ENCODE measurements at regions not wholly inside any gene's neighbourhood (a gene's known extent, or its start where the extent isn't known, plus 50 kb on each side); places are given as distances from the start of the nearest gene placed in this dataset.
A peak's percentile ranks its signal among the peaks of the same experiment; 100 is the strongest.

GRCh38 chr6:97468981-97469380, 186.0 kb upstream of the MMS22L start:
- DNase-seq (ENCODE audit: low spot score): peak; percentile 88
- peak overlapping the region; percentile 94 for H3K27ac ChIP-seq (ENCODE audit: low read depth, low read length, poor library complexity, severe bottlenecking)
- TF ChIP-seq CTCF (conservative IDR thresholded peaks at IDR 0.05; ENCODE audit: low read depth, low read length) (no peak), EZH2 (IDR thresholded peaks at IDR 0.05; ENCODE audit: borderline replicate concordance, low read depth, low read length, poor library complexity, severe bottlenecking) (no peak)
- intact Hi-C loops (cut with micrococcal nuclease; ENCODE audit: unreplicated experiment): loop anchor here (1.0 to 10.0 kb wide), 3 partner anchors 28 to 1366 kb away; partner anchors contain the start of gene POU3F2
- no peak overlapping the region for H3K4me3 ChIP-seq (ENCODE audit: low read depth, low read length, poor library complexity, severe bottlenecking)
- H3K4me1 ChIP-seq (ENCODE audit: insufficient read depth, low read length, poor library complexity, severe bottlenecking): peaks cover 81% of the 10 kb centered on the region
- no TSS peak for BruUV-seq (replicated peaks)
- H3K9me3 ChIP-seq (ENCODE audit: low read depth, low read length, poor library complexity, severe bottlenecking): no peaks in the 10 kb centered on the region
- no peaks in the 10 kb centered on the region for H3K36me3 ChIP-seq (ENCODE audit: insufficient read depth, low read length, poor library complexity, severe bottlenecking)
- H3K27me3 ChIP-seq (replicated peaks; ENCODE audit: insufficient read depth, low read depth, low read length, poor library complexity): no peaks in the 10 kb centered on the region
- POLR2A ChIA-PET (ENCODE audit: low non-redundant PET): no interaction called here
- CTCF ChIA-PET: interaction anchor here (0.7 to 1.2 kb wide), 3 partner anchors 123 to 1376 kb away, joined by 3 to 12 read pairs (median 5); no protein-coding TSS in a partner anchor

- Histone ChIP-seq H3K4me3 (ENCODE audit: low read depth, low read length, poor library complexity, severe bottlenecking) (no peak overlapping the region), H3K36me3 (ENCODE audit: insufficient read depth, low read length, poor library complexity, severe bottlenecking) (no peaks in the 10 kb centered on the region), H3K27ac (ENCODE audit: low read depth, low read length, poor library complexity, severe bottlenecking) (peak overlapping the region; percentile 94), H3K9me3 (ENCODE audit: low read depth, low read length, poor library complexity, severe bottlenecking) (no peaks in the 10 kb centered on the region), H3K4me1 (ENCODE audit: insufficient read depth, low read length, poor library complexity, severe bottlenecking) (peaks cover 77% of the 10 kb centered on the region), H3K27me3 (replicated peaks; ENCODE audit: insufficient read depth, low read depth, low read length, poor library complexity) (no peaks in the 10 kb centered on the region)
- intact Hi-C loops (cut with micrococcal nuclease; ENCODE audit: unreplicated experiment): loop anchor here (1.0 to 10.0 kb wide), 3 partner anchors 29 to 1365 kb away; partner anchors contain the start of gene POU3F2
- BruUV-seq (replicated peaks): no TSS peak
- CTCF ChIA-PET: interaction anchor here (0.7 to 0.9 kb wide), 2 partner anchors 254 to 1376 kb away, joined by 3 to 12 read pairs; no protein-coding TSS in a partner anchor
- TF ChIP-seq EZH2 (IDR thresholded peaks at IDR 0.05; ENCODE audit: borderline replicate concordance, low read depth, low read length, poor library complexity, severe bottlenecking) (no peak), CTCF (conservative IDR thresholded peaks at IDR 0.05; ENCODE audit: low read depth, low read length) (no peak)
- POLR2A ChIA-PET (ENCODE audit: low non-redundant PET): interaction anchor here (0.6 kb wide), 1 partner anchor 184 kb away, joined by 10 read pairs; no protein-coding TSS in a partner anchor
- peak; percentile 57 for DNase-seq (ENCODE audit: low spot score)
These were observed 186.4 kb upstream of the MMS22L start for GRCh38 chr6:97469451-97469850.

GRCh38 chr6:97470322-97470721, 187.3 kb upstream of the MMS22L start:
- no TSS peak for BruUV-seq (replicated peaks)
- CTCF ChIA-PET: no interaction called here
- peak overlapping the region; percentile 94 for H3K27ac ChIP-seq (ENCODE audit: low read depth, low read length, poor library complexity, severe bottlenecking)

More at GRCh38 chr6:97470322-97470721, 187.3 kb upstream of the MMS22L start:
- Histone ChIP-seq H3K36me3 (ENCODE audit: insufficient read depth, low read length, poor library complexity, severe bottlenecking) (no peaks in the 10 kb centered on the region), H3K4me1 (ENCODE audit: insufficient read depth, low read length, poor library complexity, severe bottlenecking) (peaks cover 73% of the 10 kb centered on the region), H3K4me3 (ENCODE audit: low read depth, low read length, poor library complexity, severe bottlenecking) (no peak overlapping the region), H3K27me3 (replicated peaks; ENCODE audit: insufficient read depth, low read depth, low read length, poor library complexity) (no peaks in the 10 kb centered on the region), H3K9me3 (ENCODE audit: low read depth, low read length, poor library complexity, severe bottlenecking) (no peaks in the 10 kb centered on the region)
- POLR2A ChIA-PET (ENCODE audit: low non-redundant PET): no interaction called here
- DNase-seq (ENCODE audit: low spot score): no peak
- intact Hi-C loops (cut with micrococcal nuclease; ENCODE audit: unreplicated experiment): no loop called here
- no peak for TF ChIP-seq CTCF (conservative IDR thresholded peaks at IDR 0.05; ENCODE audit: low read depth, low read length)
